Parathyroid adenoma (tissue), 2 donors: ENCODE measurements at regions not wholly inside any gene's neighbourhood (a gene's known extent, or its start where the extent isn't known, plus 50 kb on each side); places are given as distances from the start of the nearest gene placed in this dataset.

ENCODE experiments used
- H2AFZ ChIP-seq: fragments of 300-600 bp; sonication (generic); one replicate; pipeline ENCODE4 v1.7.0; 2017; ENCODE audit warnings: antibody characterized with exemption, mild to moderate bottlenecking
- H3K27ac ChIP-seq: fragments of 300-600 bp; sonication (generic); one replicate; pipeline ENCODE4 v1.7.0; 2017
- H3K27me3 ChIP-seq: fragments of 300-600 bp; sonication (generic); one replicate; pipeline ENCODE4 v1.7.0; 2017; ENCODE audit warnings: low read length; ENCODE audit not compliant: control insufficient read depth, insufficient read depth
- H3K36me3 ChIP-seq: fragments of 300-600 bp; sonication (generic); one replicate; pipeline ENCODE4 v1.7.0; 2017; ENCODE audit warnings: low read length; ENCODE audit not compliant: control insufficient read depth, insufficient read depth
- H3K4me1 ChIP-seq: fragments of 300-600 bp; sonication (generic); one replicate; pipeline ENCODE4 v1.7.0; 2017; ENCODE audit warnings: control low read depth
- H3K4me2 ChIP-seq: fragments of 300-600 bp; sonication (generic); one replicate; pipeline ENCODE4 v1.7.0; 2017; ENCODE audit warnings: low read length
- H3K4me3 ChIP-seq: fragments of 300-600 bp; sonication (generic); one replicate; pipeline ENCODE4 v1.7.0; 2017; ENCODE audit warnings: low read depth, low read length
- H3K79me2 ChIP-seq: fragments of 300-600 bp; sonication (generic); one replicate; pipeline ENCODE4 v1.7.0; 2017; ENCODE audit warnings: control low read depth
- H3K9ac ChIP-seq: fragments of 300-600 bp; sonication (generic); one replicate; pipeline ENCODE4 v1.7.0; 2017; ENCODE audit warnings: mild to moderate bottlenecking
- H3K9me3 ChIP-seq: fragments of 300-600 bp; sonication (generic); one replicate; pipeline ENCODE4 v1.7.0; 2017; ENCODE audit warnings: low read length; ENCODE audit not compliant: control insufficient read depth
- TF ChIP-seq, protein P1 (sequence below): fragments of 300-600 bp; sonication (generic); IDR thresholded peaks from one replicate; pipeline ENCODE4 v1.7.0; 2017; ENCODE audit warnings: antibody characterized with exemption, mild to moderate bottlenecking
- donor health status: primary hyperparathyroidism.

DNA sequence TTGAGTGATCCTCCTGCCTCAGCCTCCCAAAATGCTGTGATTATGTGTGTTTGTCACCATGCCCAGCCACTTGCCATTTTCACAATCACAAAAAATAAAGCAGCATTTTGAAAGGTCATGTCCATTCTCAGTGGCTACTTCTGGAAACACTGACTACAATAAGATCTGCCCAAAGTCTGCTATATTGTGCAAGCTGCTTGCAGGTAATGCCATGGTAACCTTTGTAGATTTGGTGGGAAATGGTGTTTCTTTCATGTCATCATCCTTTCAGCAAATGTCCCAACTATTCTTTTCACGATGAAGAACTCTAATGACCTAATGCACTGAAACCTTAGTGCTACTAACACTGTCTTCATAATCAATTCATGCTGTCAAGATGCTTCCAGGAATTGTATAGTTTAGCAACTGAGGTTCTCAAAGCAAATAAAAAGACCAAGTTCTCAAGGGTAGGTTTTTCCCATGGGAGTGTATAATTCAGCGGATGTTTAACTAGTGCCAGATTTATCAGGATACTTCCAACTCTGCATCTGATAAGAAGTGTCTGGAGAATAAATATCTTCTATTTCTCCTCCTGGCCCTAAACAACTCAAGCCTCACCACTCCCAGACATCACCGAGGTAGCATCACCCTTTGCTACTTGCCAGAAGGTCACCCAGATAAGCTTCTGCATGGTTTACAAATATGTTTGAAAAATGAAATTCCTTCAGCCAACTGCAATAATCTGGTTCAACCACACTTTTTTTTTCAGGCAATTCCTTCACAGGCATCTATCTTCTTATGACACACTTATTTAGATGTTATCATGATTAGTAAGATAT, 132.0 kb upstream of the ZC3H11B start:
- no peaks in the 10 kb centered on the region for H3K27me3 ChIP-seq
- no peaks in the 10 kb centered on the region for H3K9me3 ChIP-seq
- no peak overlapping the region for H3K4me3 ChIP-seq
- H3K36me3 ChIP-seq = no peaks in the 10 kb centered on the region
- no peaks in the 10 kb centered on the region for H3K4me1 ChIP-seq
- TF ChIP-seq, protein P1, sequence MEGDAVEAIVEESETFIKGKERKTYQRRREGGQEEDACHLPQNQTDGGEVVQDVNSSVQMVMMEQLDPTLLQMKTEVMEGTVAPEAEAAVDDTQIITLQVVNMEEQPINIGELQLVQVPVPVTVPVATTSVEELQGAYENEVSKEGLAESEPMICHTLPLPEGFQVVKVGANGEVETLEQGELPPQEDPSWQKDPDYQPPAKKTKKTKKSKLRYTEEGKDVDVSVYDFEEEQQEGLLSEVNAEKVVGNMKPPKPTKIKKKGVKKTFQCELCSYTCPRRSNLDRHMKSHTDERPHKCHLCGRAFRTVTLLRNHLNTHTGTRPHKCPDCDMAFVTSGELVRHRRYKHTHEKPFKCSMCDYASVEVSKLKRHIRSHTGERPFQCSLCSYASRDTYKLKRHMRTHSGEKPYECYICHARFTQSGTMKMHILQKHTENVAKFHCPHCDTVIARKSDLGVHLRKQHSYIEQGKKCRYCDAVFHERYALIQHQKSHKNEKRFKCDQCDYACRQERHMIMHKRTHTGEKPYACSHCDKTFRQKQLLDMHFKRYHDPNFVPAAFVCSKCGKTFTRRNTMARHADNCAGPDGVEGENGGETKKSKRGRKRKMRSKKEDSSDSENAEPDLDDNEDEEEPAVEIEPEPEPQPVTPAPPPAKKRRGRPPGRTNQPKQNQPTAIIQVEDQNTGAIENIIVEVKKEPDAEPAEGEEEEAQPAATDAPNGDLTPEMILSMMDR = no peak
- H3K27ac ChIP-seq = no peak overlapping the region
- H3K4me2 ChIP-seq = no peak overlapping the region
- no peak overlapping the region for H2AFZ ChIP-seq
- H3K79me2 ChIP-seq = no peaks in the 10 kb centered on the region
- no peak overlapping the region for H3K9ac ChIP-seq

- Histone ChIP-seq H3K36me3 (no peaks in the 10 kb centered on the region), H3K27me3 (no peaks in the 10 kb centered on the region), H3K79me2 (no peaks in the 10 kb centered on the region), H3K4me2 (no peak overlapping the region), H3K4me3 (no peak overlapping the region), H3K9me3 (no peaks in the 10 kb centered on the region), H3K9ac (no peak overlapping the region), H3K4me1 (no peaks in the 10 kb centered on the region), H3K27ac (no peak overlapping the region), H2AFZ (no peak overlapping the region)
- TF ChIP-seq, protein P1 = no peak
These were observed 128.4 kb upstream of the ZC3H11B start for GRCh38 chr1:219741011-219741970.

GRCh38 chr1:219733511-219734174, 120.7 kb upstream of the ZC3H11B start:
- Histone ChIP-seq H3K27me3 (no peaks in the 10 kb centered on the region), H3K9ac (no peak overlapping the region), H3K36me3 (no peaks in the 10 kb centered on the region), H3K4me2 (no peak overlapping the region), H3K79me2 (no peaks in the 10 kb centered on the region), H2AFZ (no peak overlapping the region), H3K4me3 (no peak overlapping the region), H3K27ac (no peak overlapping the region), H3K9me3 (no peaks in the 10 kb centered on the region), H3K4me1 (no peaks in the 10 kb centered on the region)
- TF ChIP-seq, protein P1 = no peak

- no peak overlapping the region for H3K27ac ChIP-seq
- no peak overlapping the region for H2AFZ ChIP-seq
- H3K36me3 ChIP-seq = no peaks in the 10 kb centered on the region
- no peaks in the 10 kb centered on the region for H3K79me2 ChIP-seq
- H3K27me3 ChIP-seq = no peaks in the 10 kb centered on the region
- H3K9me3 ChIP-seq = no peaks in the 10 kb centered on the region
- TF ChIP-seq, protein P1 = no peak
- no peak overlapping the region for H3K4me3 ChIP-seq
- no peak overlapping the region for H3K9ac ChIP-seq
- H3K4me2 ChIP-seq = no peak overlapping the region
- H3K4me1 ChIP-seq = no peaks in the 10 kb centered on the region
These were observed 120.0 kb upstream of the ZC3H11B start for GRCh38 chr1:219732814-219733491.
